Gastroesophageal sphincter (tissue), 4 donors: ENCODE measurements at regions not wholly inside any gene's neighbourhood (a gene's known extent, or its start where the extent isn't known, plus 50 kb on each side); places are given as distances from the start of the nearest gene placed in this dataset.

Source experiments
- ATAC-seq: fragments of 150-250 bp; one replicate; pipeline ENCODE4 v1.9.1; 2016; ENCODE audit warnings: mild to moderate bottlenecking, moderate library complexity
- H3K27ac ChIP-seq, 4 donors: fragments of 200-600 bp; sonication (generic) in 3 of 4; 1 replicate in 3 of 4; 2 replicates in 1 of 4; pipeline ENCODE4 v1.5.1; 2016 to 2019
- H3K27me3 ChIP-seq: fragments of 200-600 bp; sonication (generic); one replicate; pipeline ENCODE4 v1.5.1; 2019
- H3K36me3 ChIP-seq, 2 donors: fragments of 200-600 bp; sonication (generic); one replicate each; pipeline ENCODE4 v1.5.1; 2019; ENCODE audit warnings: control low read depth in 1 of 2
- H3K4me1 ChIP-seq, 3 donors: fragments of 200-600 bp; sonication (generic); 1 replicate in 2 of 3; 2 replicates in 1 of 3; pipeline ENCODE4 v1.5.1; 2016 to 2019; ENCODE audit warnings: control low read depth in 2 of 3
- H3K4me3 ChIP-seq, 2 donors: fragments of 200-600 bp; sonication (generic); one replicate each; pipeline ENCODE4 v1.5.1; 2019; ENCODE audit warnings: mild to moderate bottlenecking in 1 of 2, moderate library complexity in 1 of 2
- H3K9me3 ChIP-seq, 3 donors: fragments of 200-600 bp; sonication (generic); one replicate each; pipeline ENCODE4 v1.5.1; 2017 to 2019; ENCODE audit warnings: control low read depth in 2 of 3
- CTCF ChIP-seq, 4 experiments: fragments of 200-600 bp in 2 of 4; fragments of 450-650 bp in 2 of 4; sonication (generic) in 1 of 4; IDR thresholded peaks; one replicate each; pipeline ENCODE4 v1.5.1; 2017 to 2019; ENCODE audit warnings: antibody characterized with exemption in 4 of 4, mild to moderate bottlenecking in 2 of 4, moderate library complexity in 2 of 4
- EP300 ChIP-seq: sonication (generic); formaldehyde crosslinking; IDR thresholded peaks from one replicate; pipeline ENCODE4 v1.6.1; 2017; ENCODE audit warnings: antibody characterized with exemption, mild to moderate bottlenecking
- POLR2A ChIP-seq, 2 donors: fragments of 450-650 bp; IDR thresholded peaks; one replicate each; pipeline ENCODE4 v1.6.1; 2017; ENCODE audit warnings: antibody characterized with exemption in 2 of 2, mild to moderate bottlenecking in 2 of 2, moderate library complexity in 1 of 2
- POLR2AphosphoS5 ChIP-seq: sonication (generic); formaldehyde crosslinking; IDR thresholded peaks from one replicate; pipeline ENCODE4 v1.6.1; 2017; ENCODE audit warnings: antibody characterized with exemption
- WGBS, 2 donors: methylation state at CpG; one replicate each; pipeline ENCODE4 v1.1.5; 2018; ENCODE audit warnings: low coverage in 1 of 2; 5-methylcytosine and 5-hydroxymethylcytosine counted together

- Histone ChIP-seq H3K4me1 (no peaks in the 10 kb centered on the region), H3K27ac (no peak overlapping the region), H3K27me3 (no peaks in the 10 kb centered on the region), H3K9me3 (peaks cover 0 to 22% (median 0%) of the 10 kb centered on the region in 3 donors), H3K36me3 (no peaks in the 10 kb centered on the region), H3K4me3 (no peak overlapping the region)
- no peak for TF ChIP-seq EP300
- TF ChIP-seq POLR2AphosphoS5, result no peak
- no peak for TF ChIP-seq POLR2A (IDR thresholded peaks at IDR 0.05)
- TF ChIP-seq CTCF (IDR thresholded peaks at IDR 0.05), result no peak
- WGBS, 2 donors, result 36% methylated on average over 2 of the region's 2 CpGs; no CpG with 5 or more reads in 1 of the 2 donors
- no peak for ATAC-seq
Observed at GRCh38 chr2:206389164-206389563, 54.2 kb upstream of the ADAM23 start.

- Histone ChIP-seq H3K27ac (no peak overlapping the region), H3K27me3 (no peaks in the 10 kb centered on the region), H3K4me1 (no peaks in the 10 kb centered on the region), H3K4me3 (no peak overlapping the region), H3K9me3 (peaks cover 0 to 13% (median 0%) of the 10 kb centered on the region in 3 donors), H3K36me3 (no peaks in the 10 kb centered on the region)
- WGBS, 2 donors, result 70 to 92% methylated on average over 2 of the region's 2 CpGs
- no peak for TF ChIP-seq CTCF (IDR thresholded peaks at IDR 0.05)
- TF ChIP-seq POLR2AphosphoS5, result no peak
- TF ChIP-seq EP300, result no peak
- TF ChIP-seq POLR2A (IDR thresholded peaks at IDR 0.05), result no peak
- ATAC-seq, result no peak
Observed at GRCh38 chr2:206390181-206390580, 53.2 kb upstream of the ADAM23 start.

- Histone ChIP-seq H3K27me3 (no peaks in the 10 kb centered on the region), H3K36me3 (no peaks in the 10 kb centered on the region), H3K4me3 (no peak overlapping the region), H3K27ac (no peak overlapping the region), H3K9me3 (peaks cover 0 to 8% (median 0%) of the 10 kb centered on the region in 3 donors), H3K4me1 (no peaks in the 10 kb centered on the region)
- TF ChIP-seq CTCF (IDR thresholded peaks at IDR 0.05) (peak in 3 of 4 experiments; percentile 21 to 55 (median 40)), POLR2A (IDR thresholded peaks at IDR 0.05) (no peak), EP300 (no peak), POLR2AphosphoS5 (no peak)
- WGBS, 2 donors, result 0 to 7% methylated on average over 2 of the region's 2 CpGs
- ATAC-seq, result no peak
Observed at GRCh38 chr2:206392118-206392517, 51.2 kb upstream of the ADAM23 start.
